C4-2B (cell line): ENCODE measurements at regions not wholly inside any gene's neighbourhood (a gene's known extent, or its start where the extent isn't known, plus 50 kb on each side); places are given as distances from the start of the nearest gene placed in this dataset.

ENCODE experiments used
- CTCF ChIP-seq: fragments of 450-650 bp; conservative IDR thresholded peaks from 2 replicates; pipeline ENCODE4 v1.5.1; 2017; ENCODE audit warnings: mild to moderate bottlenecking
- ZFX ChIP-seq: fragments of 450-650 bp; IDR thresholded peaks from 2 replicates; pipeline ENCODE4 v1.6.1; 2017

- TF ChIP-seq CTCF: no peak
- TF ChIP-seq ZFX: no peak
Measured at GRCh38 chr22:47653921-47654320, 891.5 kb downstream of the TBC1D22A start.
